ENCODE measurements at regions not wholly inside any gene's neighbourhood (a gene's known extent, or its start where the extent isn't known, plus 50 kb on each side); places are given as distances from the start of the nearest gene placed in this dataset.

DNA sequence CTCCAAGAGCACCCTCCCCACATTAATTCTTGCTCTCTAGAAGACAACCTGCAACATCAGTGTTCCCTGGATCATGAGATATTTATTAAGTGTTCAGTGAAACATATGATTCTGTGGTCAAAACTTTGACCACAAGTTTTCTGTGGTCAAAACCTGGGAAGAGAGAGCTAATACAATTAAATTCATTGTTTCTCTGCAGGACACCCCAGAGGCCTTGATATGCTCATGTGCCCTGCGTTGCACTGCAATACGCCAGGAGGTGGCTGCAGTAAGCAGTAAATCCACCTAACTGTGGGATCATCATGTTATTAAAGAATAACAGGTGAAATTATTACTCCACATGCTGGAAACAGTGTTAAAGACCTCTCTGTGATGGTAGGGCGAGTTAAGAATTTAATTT, 109.3 kb upstream of the SPDL1 start:
- no peak for TF ChIP-seq POLR2A (IDR thresholded peaks at IDR 0.05)
- TF ChIP-seq, protein P1, sequence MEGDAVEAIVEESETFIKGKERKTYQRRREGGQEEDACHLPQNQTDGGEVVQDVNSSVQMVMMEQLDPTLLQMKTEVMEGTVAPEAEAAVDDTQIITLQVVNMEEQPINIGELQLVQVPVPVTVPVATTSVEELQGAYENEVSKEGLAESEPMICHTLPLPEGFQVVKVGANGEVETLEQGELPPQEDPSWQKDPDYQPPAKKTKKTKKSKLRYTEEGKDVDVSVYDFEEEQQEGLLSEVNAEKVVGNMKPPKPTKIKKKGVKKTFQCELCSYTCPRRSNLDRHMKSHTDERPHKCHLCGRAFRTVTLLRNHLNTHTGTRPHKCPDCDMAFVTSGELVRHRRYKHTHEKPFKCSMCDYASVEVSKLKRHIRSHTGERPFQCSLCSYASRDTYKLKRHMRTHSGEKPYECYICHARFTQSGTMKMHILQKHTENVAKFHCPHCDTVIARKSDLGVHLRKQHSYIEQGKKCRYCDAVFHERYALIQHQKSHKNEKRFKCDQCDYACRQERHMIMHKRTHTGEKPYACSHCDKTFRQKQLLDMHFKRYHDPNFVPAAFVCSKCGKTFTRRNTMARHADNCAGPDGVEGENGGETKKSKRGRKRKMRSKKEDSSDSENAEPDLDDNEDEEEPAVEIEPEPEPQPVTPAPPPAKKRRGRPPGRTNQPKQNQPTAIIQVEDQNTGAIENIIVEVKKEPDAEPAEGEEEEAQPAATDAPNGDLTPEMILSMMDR (IDR thresholded peaks at IDR 0.05) = no peak

All from prostate gland (tissue), 2 donors.